ENCODE measurements at regions not wholly inside any gene's neighbourhood (a gene's known extent, or its start where the extent isn't known, plus 50 kb on each side); places are given as distances from the start of the nearest gene placed in this dataset.

DNA sequence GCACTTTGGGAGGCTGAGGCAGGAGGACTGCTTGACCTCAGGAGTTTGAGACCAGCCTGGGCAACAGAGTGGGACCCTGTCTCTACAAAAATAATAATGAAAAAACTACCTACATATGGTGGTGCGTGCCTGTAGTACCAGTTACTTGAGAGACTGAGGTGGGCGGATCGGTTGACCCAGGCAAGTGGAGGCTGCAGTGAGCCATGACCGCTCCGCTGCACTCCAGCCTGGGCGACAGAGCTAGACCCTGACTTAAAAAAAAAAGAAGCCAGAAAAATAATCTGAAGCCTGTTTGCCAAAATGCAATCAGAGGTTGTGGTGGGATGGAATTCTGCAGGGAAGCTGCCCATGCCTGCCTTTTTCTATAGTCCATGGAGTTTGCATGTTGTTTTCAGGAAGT is 50.4 kb upstream of the GGTA1 start:
- Histone ChIP-seq H3K4me1 (peaks cover 0 to 14% (median 3%) of the 10 kb centered on the region in 4 donors), H3K4me3 (no peak overlapping the region), H3K27me3 (no peaks in the 10 kb centered on the region), H3K9me3 (no peaks in the 10 kb centered on the region), H3K36me3 (no peaks in the 10 kb centered on the region), H3K27ac (no peak overlapping the region)
- intact Hi-C loops (cut with DNase I): loop anchor here (5.0 to 10.0 kb wide), 2 partner anchors 135 to 137 kb away; no protein-coding TSS in a partner anchor
- DNase-seq: no peak
- ATAC-seq: no peak
- WGBS (ENCODE audit: insufficient coverage, low coverage, low lambda C conversion rate, missing lambda C conversion rate): 82% methylated on average over 6 of the region's 6 CpGs
- TF ChIP-seq, protein P1, sequence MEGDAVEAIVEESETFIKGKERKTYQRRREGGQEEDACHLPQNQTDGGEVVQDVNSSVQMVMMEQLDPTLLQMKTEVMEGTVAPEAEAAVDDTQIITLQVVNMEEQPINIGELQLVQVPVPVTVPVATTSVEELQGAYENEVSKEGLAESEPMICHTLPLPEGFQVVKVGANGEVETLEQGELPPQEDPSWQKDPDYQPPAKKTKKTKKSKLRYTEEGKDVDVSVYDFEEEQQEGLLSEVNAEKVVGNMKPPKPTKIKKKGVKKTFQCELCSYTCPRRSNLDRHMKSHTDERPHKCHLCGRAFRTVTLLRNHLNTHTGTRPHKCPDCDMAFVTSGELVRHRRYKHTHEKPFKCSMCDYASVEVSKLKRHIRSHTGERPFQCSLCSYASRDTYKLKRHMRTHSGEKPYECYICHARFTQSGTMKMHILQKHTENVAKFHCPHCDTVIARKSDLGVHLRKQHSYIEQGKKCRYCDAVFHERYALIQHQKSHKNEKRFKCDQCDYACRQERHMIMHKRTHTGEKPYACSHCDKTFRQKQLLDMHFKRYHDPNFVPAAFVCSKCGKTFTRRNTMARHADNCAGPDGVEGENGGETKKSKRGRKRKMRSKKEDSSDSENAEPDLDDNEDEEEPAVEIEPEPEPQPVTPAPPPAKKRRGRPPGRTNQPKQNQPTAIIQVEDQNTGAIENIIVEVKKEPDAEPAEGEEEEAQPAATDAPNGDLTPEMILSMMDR (IDR thresholded peaks at IDR 0.05): no peak
- no peak for TF ChIP-seq POLR2A (IDR thresholded peaks at IDR 0.05)

DNA sequence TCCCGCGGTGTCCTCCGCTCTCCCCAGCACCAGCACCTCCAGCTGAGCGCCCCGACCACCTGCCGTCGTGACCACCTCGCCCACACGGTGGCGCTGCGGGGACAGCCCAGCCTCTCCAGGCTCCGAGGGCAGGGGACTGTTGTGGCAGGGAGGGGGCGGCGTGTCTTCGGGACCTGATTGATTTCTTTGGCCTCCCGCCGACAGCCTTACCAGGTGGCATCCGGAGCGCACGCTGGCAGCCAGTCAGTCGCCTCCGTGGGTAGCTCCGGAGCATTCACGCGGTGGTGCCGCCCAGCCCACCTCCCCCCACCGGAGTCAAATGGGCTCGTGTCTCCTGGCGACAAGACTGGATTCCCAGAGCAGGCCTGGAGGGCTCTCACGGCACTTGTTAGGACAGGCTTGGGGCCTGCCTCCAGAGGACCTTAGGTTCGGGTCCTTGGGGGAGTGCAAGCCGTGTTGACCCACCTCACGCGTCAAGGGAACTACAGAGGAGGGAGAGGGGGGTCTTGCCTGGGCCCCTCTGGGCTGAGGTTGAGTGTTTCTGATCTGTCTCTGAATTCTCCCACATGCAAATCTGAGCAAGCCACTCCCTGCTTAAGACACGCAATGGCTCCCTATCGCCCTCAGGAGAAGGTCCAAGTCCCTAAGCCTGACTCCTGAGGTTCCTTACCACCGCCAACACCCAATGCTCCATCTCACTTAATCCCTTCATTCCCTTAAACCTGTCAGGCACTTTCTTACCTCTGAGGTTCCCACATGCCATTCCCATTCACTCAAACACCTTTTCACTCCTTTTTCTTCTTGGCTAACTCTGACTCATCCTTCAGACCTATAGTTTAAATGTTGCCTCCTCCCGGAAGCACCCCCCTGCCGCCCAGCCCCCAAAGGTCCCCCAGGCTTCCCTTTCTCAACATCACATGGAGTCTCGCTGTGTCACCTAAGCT is 51.2 kb upstream of the GGTA1 start:
- Histone ChIP-seq H3K27ac (no peak overlapping the region), H3K9me3 (no peaks in the 10 kb centered on the region), H3K4me3 (peak overlapping the region in 2 of 3 donors; percentile 26 to 40), H3K36me3 (no peaks in the 10 kb centered on the region), H3K4me1 (peaks cover 0 to 14% (median 3%) of the 10 kb centered on the region in 4 donors), H3K27me3 (no peaks in the 10 kb centered on the region)
- ATAC-seq: peak; percentile 76 to 85 (median 79)
- WGBS (ENCODE audit: insufficient coverage, low coverage, low lambda C conversion rate, missing lambda C conversion rate): 23% methylated on average over 15 of the region's 40 CpGs
- peak; percentile 81 to 83 (median 83) for DNase-seq
- TF ChIP-seq, protein P1 (IDR thresholded peaks at IDR 0.05): peak; percentile 92 to 97 (median 94)
- TF ChIP-seq POLR2A (IDR thresholded peaks at IDR 0.05): no peak
- intact Hi-C loops (cut with DNase I): loop anchor here (5.0 to 10.0 kb wide), 2 partner anchors 134 to 136 kb away; no protein-coding TSS in a partner anchor

GRCh38 chr9:121551985-121552753 is 52.5 kb upstream of the GGTA1 start:
- H3K27me3 ChIP-seq: no peaks in the 10 kb centered on the region
- no peak overlapping the region for H3K4me3 ChIP-seq
- no peaks in the 10 kb centered on the region for H3K9me3 ChIP-seq
- WGBS (ENCODE audit: insufficient coverage, low coverage, low lambda C conversion rate, missing lambda C conversion rate): 59% methylated on average over 5 of the region's 9 CpGs
- peaks cover 0 to 16% (median 7%) of the 10 kb centered on the region in 4 donors for H3K4me1 ChIP-seq
- no peak overlapping the region for H3K27ac ChIP-seq
- ATAC-seq: no peak
- H3K36me3 ChIP-seq: no peaks in the 10 kb centered on the region
- intact Hi-C loops (cut with DNase I): loop anchor here (5.0 to 10.0 kb wide), 2 partner anchors 133 to 135 kb away; no protein-coding TSS in a partner anchor
- TF ChIP-seq, protein P1 (IDR thresholded peaks at IDR 0.05): no peak
- no peak for TF ChIP-seq POLR2A (IDR thresholded peaks at IDR 0.05)
- no peak for DNase-seq

DNA sequence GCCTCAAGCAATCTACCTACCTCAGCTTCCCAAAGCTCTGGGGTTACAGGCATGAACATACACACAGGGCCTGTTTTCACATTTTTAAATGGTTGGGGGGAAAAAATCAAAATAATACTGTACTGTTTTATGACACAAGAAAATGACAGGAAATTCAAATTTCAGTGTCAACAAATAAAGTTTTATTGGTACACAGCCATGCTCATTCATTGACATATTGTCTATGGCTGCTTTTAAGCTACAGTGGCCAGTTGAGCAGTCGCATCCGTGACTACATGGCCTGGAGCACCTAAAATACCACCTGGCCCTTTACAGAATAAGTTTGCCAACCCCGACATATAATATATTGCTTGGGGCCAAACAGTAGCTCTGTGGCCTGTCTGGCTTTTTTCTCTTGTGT is 56.4 kb upstream of the GGTA1 start:
- DNase-seq (no peak), ATAC-seq (no peak)
- no peak overlapping the region for H3K4me3 ChIP-seq
- peaks cover 0 to 13% (median 3%) of the 10 kb centered on the region in 4 donors for H3K4me1 ChIP-seq
- H3K9me3 ChIP-seq: no peaks in the 10 kb centered on the region
- no peaks in the 10 kb centered on the region for H3K27me3 ChIP-seq
- 83% methylated on average over 3 of the region's 3 CpGs for WGBS (ENCODE audit: insufficient coverage, low coverage, low lambda C conversion rate, missing lambda C conversion rate)
- intact Hi-C loops (cut with DNase I): loop anchor here in 1 of 2 donors (10.0 kb wide), 1 partner anchor 129 kb away; no protein-coding TSS in a partner anchor
- no peak overlapping the region for H3K27ac ChIP-seq
- TF ChIP-seq, protein P1 (IDR thresholded peaks at IDR 0.05): no peak
- no peak for TF ChIP-seq POLR2A (IDR thresholded peaks at IDR 0.05)
- H3K36me3 ChIP-seq: no peaks in the 10 kb centered on the region

Data from right lobe of liver (tissue), 6 donors.